ENCODE measurements at regions not wholly inside any gene's neighbourhood (a gene's known extent, or its start where the extent isn't known, plus 50 kb on each side); places are given as distances from the start of the nearest gene placed in this dataset.

- DNase-seq = no peak
These were observed 90.0 kb upstream of the CLMN start for GRCh38 chr14:95409477-95410272.

DNA sequence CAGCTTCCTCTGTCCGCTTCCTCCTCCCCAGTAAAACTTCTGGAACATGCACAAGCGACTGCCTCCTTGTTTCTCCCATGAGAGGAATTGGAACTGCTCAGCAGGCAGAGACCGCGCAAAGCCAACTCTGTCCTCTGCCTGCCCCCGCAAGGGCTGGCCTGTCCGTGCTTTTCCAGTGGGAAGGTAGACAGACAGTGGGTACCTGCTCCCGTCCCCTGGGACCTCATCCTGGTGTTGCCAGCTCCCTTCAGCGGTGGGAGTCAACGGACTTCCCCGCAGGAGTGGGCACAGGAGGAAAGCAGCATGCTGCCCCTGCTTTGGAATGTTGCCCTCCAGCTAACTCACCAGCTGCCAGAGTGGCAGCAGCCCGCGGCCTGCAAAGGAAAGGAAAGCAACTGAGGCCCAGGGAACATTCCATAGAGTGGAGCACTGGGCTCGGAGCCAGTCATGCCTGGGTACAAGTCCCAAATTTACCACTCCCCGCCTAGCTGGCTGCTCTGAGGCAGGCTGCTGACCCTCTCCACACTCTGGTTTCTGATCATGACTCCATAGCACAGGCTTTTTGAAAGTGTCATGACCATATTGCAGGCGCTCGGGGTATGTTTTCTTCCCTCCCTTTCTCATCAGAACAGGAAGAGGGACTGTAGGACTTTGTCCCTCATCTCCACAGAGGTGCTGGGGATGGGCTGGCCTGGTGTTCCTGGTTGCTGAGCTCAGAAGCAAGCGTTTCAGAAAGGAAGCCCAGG is 89.2 kb upstream of the CLMN start:
- DNase-seq = no peak

GRCh38 chr14:95407354-95407753 is 87.6 kb upstream of the CLMN start:
- DNase-seq = no peak

DNA sequence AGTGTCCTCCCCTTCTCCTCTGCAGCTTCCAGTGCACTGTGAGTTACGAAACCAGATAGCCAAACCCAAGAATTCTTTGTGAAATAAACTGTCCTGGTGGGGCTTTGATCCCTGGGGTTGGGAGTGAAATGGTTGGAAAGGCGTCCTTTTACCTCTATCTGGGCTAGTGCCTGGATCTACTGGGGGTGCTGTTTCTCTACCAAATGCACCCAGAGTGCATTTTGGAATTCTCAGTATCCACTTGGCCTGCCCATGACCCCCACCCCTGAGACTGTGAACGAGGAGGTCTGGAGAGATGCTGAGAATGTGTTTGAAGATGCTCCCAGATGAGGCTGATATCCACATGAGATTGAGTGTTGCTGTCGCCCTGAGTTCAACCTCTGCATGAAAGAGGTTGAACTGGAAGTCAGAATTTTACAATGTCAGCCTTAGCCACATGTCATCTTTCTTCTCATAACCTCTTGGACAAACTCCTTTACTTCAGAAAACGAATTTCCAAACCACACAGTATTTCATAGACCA is 87.1 kb upstream of the CLMN start:
- no peak for DNase-seq

DNA sequence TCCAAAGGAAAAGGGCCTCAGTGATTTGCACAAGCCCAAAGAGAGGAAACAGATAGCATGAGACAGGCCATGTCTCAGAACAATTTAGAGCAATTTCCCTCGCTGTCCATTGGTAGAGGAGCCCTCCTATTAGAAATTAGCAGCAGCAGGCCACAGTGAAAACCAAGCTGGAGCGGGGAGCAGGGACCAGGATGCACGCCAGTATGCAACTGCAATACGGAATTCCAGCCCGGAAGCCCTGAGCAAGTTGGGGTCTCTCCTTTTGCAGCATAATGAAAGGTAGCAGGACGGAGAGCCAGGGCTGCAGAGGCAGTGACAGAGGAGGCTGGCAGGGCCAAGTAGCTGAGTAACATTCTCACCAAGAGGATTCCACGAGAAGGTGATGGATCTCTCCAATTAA is 84.9 kb upstream of the CLMN start:
- DNase-seq = no peak

DNA sequence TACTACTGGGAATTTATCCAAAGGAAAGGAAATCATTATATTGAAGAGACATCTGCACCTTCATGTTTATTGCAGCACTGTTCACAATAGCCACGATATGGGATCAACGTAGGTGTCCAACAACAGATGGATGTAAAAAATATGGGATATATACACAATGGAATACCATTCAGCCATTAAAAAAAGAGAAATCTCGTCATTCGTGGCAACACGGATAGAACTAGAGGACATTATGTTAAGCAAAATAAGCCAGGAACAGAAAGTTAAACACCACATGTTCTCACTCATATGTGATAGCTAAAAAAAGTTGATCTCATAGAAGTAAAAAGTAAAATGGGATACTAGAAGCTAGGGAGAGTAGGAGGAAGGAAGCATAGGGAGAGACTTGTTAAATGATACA is 82.9 kb upstream of the CLMN start:
- no peak for DNase-seq

DNA sequence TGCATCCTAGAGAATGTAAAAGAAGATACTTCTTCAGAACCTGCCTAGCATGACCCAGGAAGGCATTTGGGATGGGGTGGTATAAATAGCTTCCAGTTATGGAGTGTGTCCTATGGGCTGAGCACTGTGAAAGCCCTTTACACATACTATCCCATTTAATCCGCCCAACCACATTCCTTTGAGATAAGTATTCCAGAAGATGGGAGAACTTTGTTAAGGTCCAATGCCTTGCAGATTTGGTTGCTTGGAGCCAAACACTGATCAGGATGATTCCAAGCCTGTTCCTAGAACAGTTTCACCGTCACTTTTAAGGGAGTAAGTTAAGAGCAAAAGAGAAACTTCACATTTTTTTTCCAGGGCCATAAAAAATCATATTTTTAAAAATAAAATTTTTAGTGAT is 82.5 kb upstream of the CLMN start:
- no peak for DNase-seq

DNA sequence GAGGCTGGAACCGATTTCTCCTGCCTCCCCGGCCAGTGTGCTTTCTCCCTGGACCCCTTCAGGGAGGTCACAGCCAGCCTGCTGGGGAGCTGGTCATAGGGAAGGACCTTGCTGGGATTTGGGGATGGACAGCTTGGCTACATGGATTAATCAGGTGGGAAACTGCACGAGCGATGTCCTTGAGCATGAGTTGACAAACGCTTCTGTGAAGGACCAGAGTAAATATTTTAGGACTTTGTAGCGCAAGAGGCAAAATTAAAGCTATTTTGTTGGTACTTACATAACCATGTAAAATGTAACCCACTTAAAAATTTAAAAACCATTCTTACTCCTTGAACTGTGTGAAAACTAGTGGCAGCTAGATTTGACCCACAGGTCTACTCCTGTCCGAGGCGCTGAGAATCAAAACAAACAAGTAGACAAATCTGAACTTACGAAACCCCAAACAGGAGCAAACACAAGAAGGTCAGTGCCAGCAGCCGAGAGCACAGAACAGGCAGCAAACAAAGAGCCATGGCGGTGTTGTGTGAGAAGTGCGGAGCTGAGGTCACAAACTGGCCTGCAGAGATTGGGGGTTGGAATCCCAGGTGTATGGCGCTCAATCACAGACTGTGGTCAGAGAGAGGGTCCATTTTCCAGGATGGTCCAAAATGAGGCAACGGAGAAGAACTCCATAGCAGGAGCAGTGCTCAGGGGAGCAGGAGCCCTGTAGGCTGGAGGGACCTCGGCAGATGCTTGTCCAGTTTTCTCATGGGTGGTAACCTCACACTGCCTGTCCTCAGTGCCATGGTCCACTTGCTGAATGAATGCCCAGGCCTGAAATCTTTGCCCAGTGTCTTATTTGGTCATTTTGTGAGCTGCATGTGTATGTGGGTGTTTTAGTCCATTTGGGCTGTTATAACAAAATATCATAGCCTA is 79.2 kb upstream of the CLMN start:
- DNase-seq = no peak

DNA sequence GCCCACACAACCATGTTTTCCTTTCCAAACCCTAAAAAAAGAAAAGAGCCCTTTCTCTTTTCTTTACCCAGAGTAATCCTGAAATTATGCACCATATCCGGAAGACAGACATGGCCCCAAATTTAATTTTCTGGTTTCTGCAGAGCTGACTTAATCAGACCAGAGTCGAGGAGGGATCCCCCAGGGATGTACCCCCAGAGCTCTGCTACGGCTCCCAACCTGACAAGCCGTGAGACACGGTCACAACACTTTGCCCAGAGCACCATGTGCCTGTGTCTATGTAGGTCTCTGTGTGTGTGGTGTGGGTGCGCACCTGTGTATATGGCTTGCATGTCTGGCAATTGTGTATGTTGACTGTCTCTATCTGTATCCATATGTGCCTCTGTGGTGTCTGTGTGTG is 77.6 kb upstream of the CLMN start:
- no peak for DNase-seq

- no peak for DNase-seq
These were observed 76.5 kb upstream of the CLMN start for GRCh38 chr14:95396221-95396620.

GRCh38 chr14:95395098-95395737 is 75.5 kb upstream of the CLMN start:
- DNase-seq = no peak

GRCh38 chr14:95394297-95395097 is 74.8 kb upstream of the CLMN start:
- no peak for DNase-seq

DNA sequence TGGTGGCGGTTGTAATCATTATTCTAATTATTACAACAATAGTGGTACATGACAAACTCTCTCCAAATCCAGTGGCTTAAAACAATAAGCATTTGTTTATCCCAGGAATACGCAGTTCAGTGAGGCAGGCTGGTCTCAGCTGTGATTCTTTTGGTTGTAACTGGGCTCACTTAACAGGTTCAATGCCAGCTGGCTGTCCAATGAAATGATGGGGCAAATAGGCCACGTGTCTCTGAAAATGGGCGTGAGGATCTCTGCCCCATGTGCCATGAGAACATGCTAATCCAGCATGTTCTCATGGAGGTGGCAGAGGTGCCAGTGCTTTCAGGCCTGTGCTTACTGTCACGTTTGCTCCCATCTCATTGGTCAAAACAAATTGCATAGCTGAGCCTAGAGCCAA is 73.1 kb upstream of the CLMN start:
- no peak for DNase-seq

DNA sequence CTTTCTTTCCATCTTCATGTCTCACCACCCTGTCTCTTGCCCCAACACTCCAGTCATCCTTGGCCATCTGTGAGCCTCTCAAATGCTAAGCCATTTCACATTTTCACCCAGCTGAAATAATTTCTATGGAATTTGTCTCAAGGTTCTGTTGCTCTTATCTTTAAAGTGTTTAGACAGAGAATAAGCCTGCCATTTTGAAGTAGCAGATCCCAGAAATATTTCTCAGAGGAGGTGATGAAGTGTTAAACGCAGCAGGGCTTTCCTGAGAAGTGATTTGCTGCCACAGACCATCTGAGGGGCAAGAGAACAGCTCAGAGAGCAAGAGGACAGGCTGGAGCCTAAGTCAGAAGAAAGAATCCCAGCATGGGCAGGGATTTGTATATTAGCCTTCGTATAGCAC is 71.6 kb upstream of the CLMN start:
- no peak for DNase-seq

DNA sequence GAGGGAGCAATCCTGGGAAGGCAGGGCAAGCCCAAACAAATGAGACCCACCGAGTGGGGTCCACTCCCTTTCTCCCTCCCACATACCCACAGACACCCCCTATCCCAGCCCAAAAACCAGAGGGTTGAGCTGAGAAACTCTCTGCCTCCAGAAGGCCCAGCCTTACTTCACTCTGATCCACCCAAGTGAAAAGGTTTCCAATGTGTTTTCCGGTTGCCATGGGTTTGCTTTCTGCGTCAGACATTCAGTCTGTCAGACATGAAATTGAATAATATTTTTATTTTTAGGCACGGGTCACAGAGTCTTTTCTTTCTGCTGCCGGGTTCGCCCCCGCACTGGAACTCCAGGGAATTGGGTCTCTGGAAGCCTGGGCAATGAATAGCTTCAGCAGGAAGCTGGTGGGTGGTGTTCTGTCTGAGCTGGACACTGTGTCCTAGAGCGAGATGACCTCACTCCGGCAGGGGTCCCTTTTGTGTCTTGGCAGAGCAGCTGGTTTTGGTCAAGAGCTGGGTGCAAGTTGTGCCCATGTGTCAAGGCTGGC is 69.8 kb upstream of the CLMN start:
- no peak for DNase-seq

DNA sequence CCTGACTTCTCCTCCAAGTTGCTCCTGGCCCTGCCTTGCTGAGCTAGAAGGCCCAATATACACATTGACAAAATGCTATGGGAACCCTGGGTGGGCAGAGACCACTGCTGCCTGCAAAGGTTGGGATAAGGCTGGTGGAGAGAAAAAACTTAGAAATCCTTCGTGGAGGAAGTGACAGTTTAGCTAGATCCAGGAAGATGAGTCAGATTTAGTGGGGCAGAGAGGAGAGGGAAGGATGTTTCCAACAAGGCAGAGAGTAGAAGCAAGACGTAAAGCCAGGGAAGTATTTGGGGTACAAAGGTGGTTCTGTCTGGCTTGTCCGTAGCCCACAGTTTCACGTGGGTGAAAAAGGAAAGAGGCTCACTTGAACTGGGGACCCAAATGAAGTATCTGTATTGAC is 69.0 kb upstream of the CLMN start:
- DNase-seq = no peak

DNA sequence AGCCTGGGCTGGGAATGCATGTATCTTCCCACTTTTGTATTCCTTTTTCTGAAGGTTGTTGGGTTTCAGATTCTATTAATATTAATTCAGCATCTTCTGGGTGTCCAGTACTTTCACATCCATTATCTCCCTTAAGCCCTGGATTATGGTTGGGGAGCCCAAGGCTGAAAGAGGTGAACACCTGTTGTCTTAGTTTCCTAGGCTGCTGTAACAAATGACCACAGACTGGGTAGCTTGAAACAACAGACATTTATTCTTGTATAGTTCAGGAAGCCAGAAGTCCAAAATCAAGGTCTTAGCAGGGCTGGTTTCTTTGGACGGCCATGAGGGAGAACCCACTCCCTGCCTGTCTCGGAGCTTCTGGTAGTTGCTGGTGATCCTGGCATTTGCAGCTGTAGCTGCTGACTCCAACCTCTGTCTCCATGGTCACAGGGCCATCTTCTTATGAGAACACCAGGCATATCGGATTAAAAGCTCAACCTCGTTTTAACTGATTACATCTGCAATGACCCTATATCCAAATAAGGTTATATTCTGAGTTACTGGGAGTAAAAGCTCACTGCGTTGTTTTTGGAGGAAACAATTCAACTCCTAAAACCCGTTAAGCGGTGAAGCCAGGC is 68.2 kb upstream of the CLMN start:
- no peak for DNase-seq

DNA sequence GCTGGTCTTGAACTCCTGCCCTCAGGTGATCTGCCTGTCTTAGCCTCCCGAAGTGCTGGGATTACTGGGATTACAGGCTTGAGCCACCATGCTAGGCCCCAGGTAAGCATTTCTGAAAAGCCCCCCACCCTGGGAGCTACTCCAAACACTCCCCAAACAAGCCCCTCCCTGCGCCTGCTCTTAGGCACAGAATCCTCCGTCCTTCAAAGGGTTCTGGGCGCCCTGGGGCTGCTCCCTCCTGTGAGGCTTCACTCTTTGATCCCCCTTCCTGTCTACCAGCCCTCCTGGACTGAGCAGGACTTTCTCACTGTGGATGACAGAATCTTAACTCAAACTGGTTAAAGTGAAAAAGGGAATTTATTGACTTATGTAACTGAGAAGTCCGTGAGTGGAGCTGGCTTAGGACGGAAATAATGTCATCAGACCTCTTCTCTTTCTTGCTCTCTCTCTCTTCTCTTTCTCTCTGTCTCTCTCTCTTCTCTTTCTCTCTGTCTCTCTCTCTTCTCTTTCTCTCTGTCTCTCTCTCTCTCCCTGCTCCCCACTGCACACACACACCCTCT is 66.9 kb upstream of the CLMN start:
- DNase-seq = no peak

DNA sequence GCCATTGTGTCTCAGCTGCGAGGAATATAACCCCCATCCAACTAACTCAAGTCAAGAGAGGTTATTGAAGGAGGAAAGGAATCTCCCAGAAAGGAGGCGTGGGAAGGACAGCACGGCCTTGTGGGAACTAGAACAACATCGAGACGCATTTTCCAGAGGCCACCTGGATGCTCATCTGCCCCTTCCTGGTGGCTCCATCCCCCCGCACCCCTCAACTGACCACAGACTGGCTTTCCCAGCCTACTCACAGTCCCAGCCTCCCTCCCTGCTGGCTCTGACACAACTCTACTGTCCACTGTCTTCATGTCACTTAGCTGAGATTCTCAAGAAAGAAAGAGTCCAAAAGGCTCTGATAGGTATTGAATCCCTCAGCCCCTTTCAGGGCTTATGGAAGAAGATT is 66.0 kb upstream of the CLMN start:
- DNase-seq = no peak

DNA sequence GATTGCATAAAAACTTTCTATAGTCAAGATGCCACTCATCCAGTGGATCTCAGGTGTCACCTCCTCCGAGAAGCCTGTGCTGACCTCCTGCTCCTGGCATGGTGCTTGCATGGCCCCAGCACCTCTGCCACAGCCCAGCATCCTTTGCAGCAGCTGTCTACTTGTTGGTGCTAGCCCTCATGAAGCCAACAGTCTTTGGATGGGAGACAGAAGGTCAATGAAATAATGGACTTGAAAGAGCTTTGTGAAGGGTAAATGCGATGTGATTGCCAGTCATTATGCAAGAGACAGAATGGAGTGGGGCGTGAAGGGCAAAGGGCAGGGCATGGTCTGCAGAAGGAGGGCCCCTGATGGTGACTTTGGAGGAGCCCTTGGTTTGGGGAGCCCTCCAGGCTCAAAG is 63.0 kb upstream of the CLMN start:
- DNase-seq = no peak

DNA sequence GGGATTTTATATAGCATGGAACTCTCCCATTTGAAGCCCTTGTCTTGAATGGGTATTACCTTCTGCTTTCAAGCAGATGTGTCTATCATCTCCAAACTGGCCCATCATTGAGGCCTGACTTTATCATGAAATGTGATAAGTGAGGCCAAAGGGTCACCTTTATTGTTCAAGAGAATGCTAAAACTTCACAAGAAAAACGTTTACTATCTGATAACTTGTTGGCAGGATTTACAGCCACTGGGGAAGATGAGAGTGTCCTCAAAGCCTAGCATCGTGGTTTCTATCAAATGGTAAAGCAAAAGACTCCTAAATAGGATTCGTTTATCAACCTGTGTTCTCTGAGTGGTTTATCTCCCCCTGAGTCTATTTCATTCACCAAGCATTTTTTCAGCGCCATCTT is 62.0 kb upstream of the CLMN start:
- no peak for DNase-seq

Data from CD4-positive, alpha-beta T cell treated with Interleukin-17A for 4 hours (primary cell).